PC-3 (cell line): ENCODE measurements at regions not wholly inside any gene's neighbourhood (a gene's known extent, or its start where the extent isn't known, plus 50 kb on each side); places are given as distances from the start of the nearest gene placed in this dataset.
A peak's percentile ranks its signal among the peaks of the same experiment; 100 is the strongest.

Experiments used
- ATAC-seq: fragments of 200-7000 bp; cut with Tn5 transposase; 2 replicates; pipeline ENCODE4 v1.9.1; 2020; ENCODE audit warnings: mild to moderate bottlenecking, moderate library complexity
- BruUV-seq: library from RNA; stranded (reverse); fragments of 400-500 nt; replicated peaks from 2 replicates; lab custom pipeline; 2021; lab: Mats Ljungman, UMichigan
- CTCF ChIA-PET: fragments of 300-600 bp; sonication (Branson Sonifier 250); formaldehyde crosslinking; loops from one replicate; lab custom pipeline; 2022; ENCODE audit warnings: antibody characterized with exemption; lab: Charles Lee
- POLR2A ChIA-PET: fragments of 300-600 bp; sonication (Branson Sonifier 250); formaldehyde crosslinking; loops from one replicate; lab custom pipeline; 2022; ENCODE audit warnings: antibody characterized with exemption; ENCODE audit not compliant: unreplicated experiment; lab: Charles Lee
- DNase-seq: peaks from one replicate; pipeline ENCODE4 v3.0.0-alpha.2; 2015
- H2AFZ ChIP-seq: fragments of 300-600 bp; sonication (generic); 2 replicates; pipeline ENCODE4 v1.6.0; 2016; ENCODE audit warnings: antibody characterized with exemption, low read length
- H3F3A ChIP-seq: fragments of 300-600 bp; sonication (generic); one replicate; pipeline ENCODE4 v1.6.0; 2017; ENCODE audit warnings: antibody characterized with exemption, low read length, control low read depth, mild to moderate bottlenecking; ENCODE audit not compliant: unreplicated experiment
- H3K27ac ChIP-seq: fragments of 300-600 bp; sonication (generic); 2 replicates; pipeline ENCODE4 v1.5.1; 2016; ENCODE audit warnings: mild to moderate bottlenecking, low read length
- H3K27me3 ChIP-seq: fragments of 300-600 bp; sonication (generic); 2 replicates; pipeline ENCODE4 v1.6.1; 2016; ENCODE audit warnings: low read length, mixed read lengths
- H3K36me3 ChIP-seq: fragments of 300-600 bp; sonication (generic); 2 replicates; pipeline ENCODE4 v1.6.1; 2016; ENCODE audit warnings: low read depth, mixed run types, low read length, mixed read lengths
- H3K4me1 ChIP-seq: fragments of 300-600 bp; sonication (generic); 2 replicates; pipeline ENCODE4 v1.5.1; 2016; ENCODE audit warnings: low read length; ENCODE audit not compliant: insufficient read depth
- H3K4me2 ChIP-seq: fragments of 300-600 bp; sonication (generic); 2 replicates; pipeline ENCODE4 v1.6.0; 2016; ENCODE audit warnings: low read length
- H3K4me3 ChIP-seq: fragments of 300-600 bp; sonication (generic); 2 replicates; pipeline ENCODE4 v1.5.1; 2016; ENCODE audit warnings: mild to moderate bottlenecking, low read length, mixed read lengths
- H3K79me2 ChIP-seq: fragments of 300-600 bp; sonication (generic); 2 replicates; pipeline ENCODE4 v1.6.1; 2017; ENCODE audit warnings: low read length, mixed read lengths
- H3K9ac ChIP-seq: fragments of 300-600 bp; sonication (generic); 2 replicates; pipeline ENCODE4 v1.6.0; 2016; ENCODE audit warnings: mild to moderate bottlenecking, low read length
- H3K9me2 ChIP-seq: fragments of 300-600 bp; sonication (generic); replicated peaks from 2 replicates; pipeline ENCODE4 v1.6.1; 2016; ENCODE audit warnings: mixed run types, low read length, mixed read lengths
- H3K9me3 ChIP-seq: fragments of 300-600 bp; sonication (generic); 2 replicates; pipeline ENCODE4 v1.6.1; 2016; ENCODE audit warnings: low read length, mixed read lengths
- H4K20me1 ChIP-seq: fragments of 300-600 bp; sonication (generic); 2 replicates; pipeline ENCODE4 v1.6.1; 2016; ENCODE audit warnings: low read length, mixed read lengths
- CTCF ChIP-seq: fragments of 300-600 bp; sonication (generic); conservative IDR thresholded peaks from 2 replicates; pipeline ENCODE4 v1.5.1; 2017; ENCODE audit warnings: antibody characterized with exemption, low read depth, mild to moderate bottlenecking, low read length
- EZH2 ChIP-seq: fragments of 300-600 bp; sonication (generic); IDR thresholded peaks from one replicate; pipeline ENCODE4 v1.6.1; 2017; ENCODE audit warnings: antibody characterized with exemption, mild to moderate bottlenecking, low read length; ENCODE audit not compliant: unreplicated experiment
- EZH2phosphoT487 ChIP-seq: fragments of 300-600 bp; sonication (generic); IDR thresholded peaks from 2 replicates; pipeline ENCODE4 v1.6.1; 2018; ENCODE audit warnings: mild to moderate bottlenecking, antibody characterized with exemption, low read length, borderline replicate concordance
- intact Hi-C: fragments of 100-400 bp; cut with micrococcal nuclease; formaldehyde crosslinking; loops from 2 replicates; pipeline ENCODE4 v1.9.0; 2023

GRCh38 chr5:131021646-131022045, 143.4 kb downstream of the HINT1 start:
- no peak overlapping the region for H3K4me2 ChIP-seq
- H3K4me1 ChIP-seq: no peaks in the 10 kb centered on the region
- H2AFZ ChIP-seq: no peak overlapping the region
- no peaks in the 10 kb centered on the region for H3F3A ChIP-seq
- no peak overlapping the region for H3K9ac ChIP-seq
- H4K20me1 ChIP-seq: no peaks in the 10 kb centered on the region
- H3K27me3 ChIP-seq: no peaks in the 10 kb centered on the region
- no TSS peak for BruUV-seq
- POLR2A ChIA-PET: no interaction called here
- no peaks in the 10 kb centered on the region for H3K9me3 ChIP-seq
- H3K79me2 ChIP-seq: no peaks in the 10 kb centered on the region
- H3K9me2 ChIP-seq: no peaks in the 10 kb centered on the region
- no peaks in the 10 kb centered on the region for H3K36me3 ChIP-seq
- intact Hi-C loops: no loop called here
- ATAC-seq (no peak), DNase-seq (no peak)
- no peak overlapping the region for H3K4me3 ChIP-seq
- TF ChIP-seq CTCF (no peak), EZH2phosphoT487 (no peak)
- CTCF ChIA-PET: no interaction called here
- H3K27ac ChIP-seq: no peak overlapping the region

GRCh38 chr5:131019601-131020315, 145.3 kb downstream of the HINT1 start:
- H3K79me2 ChIP-seq: no peaks in the 10 kb centered on the region
- H3K9me3 ChIP-seq: no peaks in the 10 kb centered on the region
- no peak overlapping the region for H3K4me3 ChIP-seq
- no peak overlapping the region for H3K9ac ChIP-seq
- no peak overlapping the region for H3K27ac ChIP-seq
- no peaks in the 10 kb centered on the region for H3K4me1 ChIP-seq
- POLR2A ChIA-PET: no interaction called here
- no peak overlapping the region for H2AFZ ChIP-seq
- H3K9me2 ChIP-seq: no peaks in the 10 kb centered on the region
- TF ChIP-seq EZH2 (no peak), CTCF (no peak), EZH2phosphoT487 (no peak)
- no TSS peak for BruUV-seq
- peak; percentile 5 for DNase-seq
- H3K27me3 ChIP-seq: no peaks in the 10 kb centered on the region
- CTCF ChIA-PET: no interaction called here
- intact Hi-C loops: no loop called here
- peak; percentile 37; the same call in 1 of the 2 replicates for ATAC-seq
- H3K36me3 ChIP-seq: no peaks in the 10 kb centered on the region
- no peaks in the 10 kb centered on the region for H3F3A ChIP-seq
- H4K20me1 ChIP-seq: no peaks in the 10 kb centered on the region
- no peak overlapping the region for H3K4me2 ChIP-seq

GRCh38 chr5:131019111-131019510, 145.9 kb downstream of the HINT1 start:
- Histone ChIP-seq H2AFZ (no peak overlapping the region), H3K27me3 (no peaks in the 10 kb centered on the region), H3K9ac (no peak overlapping the region), H3K36me3 (no peaks in the 10 kb centered on the region), H3K9me2 (no peaks in the 10 kb centered on the region), H3K79me2 (no peaks in the 10 kb centered on the region), H3K27ac (no peak overlapping the region), H3K4me1 (no peaks in the 10 kb centered on the region), H4K20me1 (no peaks in the 10 kb centered on the region), H3F3A (no peaks in the 10 kb centered on the region), H3K4me2 (no peak overlapping the region), H3K4me3 (no peak overlapping the region), H3K9me3 (no peaks in the 10 kb centered on the region)
- no peak for DNase-seq
- TF ChIP-seq EZH2 (no peak), EZH2phosphoT487 (no peak), CTCF (no peak)
- intact Hi-C loops: no loop called here
- POLR2A ChIA-PET: no interaction called here
- BruUV-seq: no TSS peak
- no peak for ATAC-seq
- CTCF ChIA-PET: no interaction called here
